NCI-H2029 treated with DMSO at 0.1 percent for 48 hours (cell line): ENCODE measurements at regions not wholly inside any gene's neighbourhood (a gene's known extent, or its start where the extent isn't known, plus 50 kb on each side); places are given as distances from the start of the nearest gene placed in this dataset.
"Not testable (repeated sequence)": the region's sequence is repeated elsewhere in the genome, so short reads cannot be mapped to it uniquely, and the experiment has no call there.

Source experiments
- DNase-seq: peaks from one replicate; lab custom pipeline; 2025; lab: John Stamatoyannopoulos, UW

- no peak for DNase-seq
Observed at GRCh38 chr6:137623293-137623692, 129.1 kb upstream of the OLIG3 start.

GRCh38 chr6:137625100-137625661 lies 131.0 kb upstream of the OLIG3 start:
- DNase-seq: no peak

- DNase-seq: no peak
Observed at GRCh38 chr6:137625808-137626207, 131.6 kb upstream of the OLIG3 start.

GRCh38 chr6:137630666-137631065 lies 136.5 kb upstream of the OLIG3 start:
- DNase-seq: no peak

- no peak for DNase-seq
Observed at GRCh38 chr6:137631323-137631722, 137.1 kb upstream of the OLIG3 start.

GRCh38 chr6:137634177-137634576 lies 140.0 kb upstream of the OLIG3 start:
- DNase-seq: not testable (repeated sequence)

- DNase-seq: no peak
Observed at GRCh38 chr6:137637121-137637520, 142.9 kb upstream of the OLIG3 start.

- DNase-seq: no peak
Observed at GRCh38 chr6:137638926-137639706, 144.9 kb upstream of the OLIG3 start.

GRCh38 chr6:137640086-137640485 lies 145.9 kb upstream of the OLIG3 start:
- DNase-seq: no peak

- peak; percentile 28 for DNase-seq
Observed at GRCh38 chr6:137641474-137642077, 147.4 kb upstream of the OLIG3 start.

GRCh38 chr6:137643210-137643609 lies 149.0 kb upstream of the OLIG3 start:
- not testable (repeated sequence) for DNase-seq

GRCh38 chr6:137643644-137644043 lies 149.4 kb upstream of the OLIG3 start:
- not testable (repeated sequence) for DNase-seq

GRCh38 chr6:137645850-137646249 lies 151.7 kb upstream of the OLIG3 start:
- DNase-seq: no peak

- no peak for DNase-seq
Observed at GRCh38 chr6:137646484-137646883, 152.3 kb upstream of the OLIG3 start.

- DNase-seq: no peak
Observed at GRCh38 chr6:137647762-137648447, 153.7 kb upstream of the OLIG3 start.

- no peak for DNase-seq
Observed at GRCh38 chr6:137650720-137651119, 156.5 kb upstream of the OLIG3 start.

GRCh38 chr6:137651178-137651577 lies 157.0 kb upstream of the OLIG3 start:
- no peak for DNase-seq

- no peak for DNase-seq
Observed at GRCh38 chr6:137651591-137652335, 157.6 kb upstream of the OLIG3 start.

GRCh38 chr6:137652961-137653705 lies 158.9 kb upstream of the OLIG3 start:
- no peak for DNase-seq

- no peak for DNase-seq
Observed at GRCh38 chr6:137653706-137654059, 159.5 kb upstream of the OLIG3 start.

- no peak for DNase-seq
Observed at GRCh38 chr6:137654365-137654981, 160.3 kb upstream of the OLIG3 start.
